Dedifferentiated amniotic fluid mesenchymal stem cell (primary cell): ENCODE measurements at regions not wholly inside any gene's neighbourhood (a gene's known extent, or its start where the extent isn't known, plus 50 kb on each side); places are given as distances from the start of the nearest gene placed in this dataset.
A peak's percentile ranks its signal among the peaks of the same experiment; 100 is the strongest.

Experiments used
- DNase-seq: peaks from one replicate; pipeline ENCODE4 v3.0.0-alpha.2; 2016; ENCODE audit errors: extremely low spot score

GRCh38 chr18:28412521-28412920 lies 235.6 kb upstream of the CDH2 start:
- DNase-seq, result no peak

- peak; percentile 57 for DNase-seq
Observed at GRCh38 chr18:28411806-28412205, 234.9 kb upstream of the CDH2 start.

- DNase-seq, result no peak
Observed at GRCh38 chr18:28409811-28410210, 232.9 kb upstream of the CDH2 start.

- DNase-seq, result no peak
Observed at GRCh38 chr18:28408528-28408927, 231.6 kb upstream of the CDH2 start.

- no peak for DNase-seq
Observed at GRCh38 chr18:28407681-28408080, 230.8 kb upstream of the CDH2 start.

GRCh38 chr18:28406533-28406932 lies 229.6 kb upstream of the CDH2 start:
- no peak for DNase-seq

- DNase-seq, result no peak
Observed at GRCh38 chr18:28404694-28405093, 227.8 kb upstream of the CDH2 start.

- no peak for DNase-seq
Observed at GRCh38 chr18:28399781-28400362, 222.9 kb upstream of the CDH2 start.

GRCh38 chr18:28398471-28398870 lies 221.5 kb upstream of the CDH2 start:
- no peak for DNase-seq

GRCh38 chr18:28390022-28390421 lies 213.1 kb upstream of the CDH2 start:
- DNase-seq, result no peak

- DNase-seq, result no peak
Observed at GRCh38 chr18:28382215-28382879, 205.4 kb upstream of the CDH2 start.

- no peak for DNase-seq
Observed at GRCh38 chr18:28372186-28372585, 195.3 kb upstream of the CDH2 start.

- DNase-seq, result no peak
Observed at GRCh38 chr18:28366676-28367075, 189.7 kb upstream of the CDH2 start.

GRCh38 chr18:28365411-28365831 lies 188.5 kb upstream of the CDH2 start:
- DNase-seq, result no peak

- DNase-seq, result no peak
Observed at GRCh38 chr18:28363124-28363523, 186.2 kb upstream of the CDH2 start.

- no peak for DNase-seq
Observed at GRCh38 chr18:28359176-28359575, 182.2 kb upstream of the CDH2 start.

- no peak for DNase-seq
Observed at GRCh38 chr18:28357766-28358401, 181.0 kb upstream of the CDH2 start.

- no peak for DNase-seq
Observed at GRCh38 chr18:28350821-28351220, 173.9 kb upstream of the CDH2 start.

- no peak for DNase-seq
Observed at GRCh38 chr18:28342231-28342630, 165.3 kb upstream of the CDH2 start.

- DNase-seq, result no peak
Observed at GRCh38 chr18:28338316-28338715, 161.4 kb upstream of the CDH2 start.

- DNase-seq, result no peak
Observed at GRCh38 chr18:28334516-28334915, 157.6 kb upstream of the CDH2 start.

GRCh38 chr18:28332071-28332470 lies 155.1 kb upstream of the CDH2 start:
- DNase-seq, result no peak

GRCh38 chr18:28331551-28331950 lies 154.6 kb upstream of the CDH2 start:
- DNase-seq, result no peak
